HL-60 (cell line): ENCODE measurements at regions not wholly inside any gene's neighbourhood (a gene's known extent, or its start where the extent isn't known, plus 50 kb on each side); places are given as distances from the start of the nearest gene placed in this dataset.

ENCODE experiments used
- DNase-seq, 2 experiments: peaks; one replicate each; pipeline ENCODE4 v3.0.0-alpha.2; 2010 to 2020; ENCODE audit warnings: low read depth in 1 of 2, low spot score in 1 of 2
- H3K27ac ChIP-seq: fragments of 250-450 bp; sonication (Bioruptor Pico); replicated peaks from 2 replicates; pipeline ENCODE4 v1.5.1; 2020; ENCODE audit warnings: mild to moderate bottlenecking, moderate library complexity
- H3K27me3 ChIP-seq: fragments of 250-450 bp; sonication (Bioruptor Pico); 2 replicates; pipeline ENCODE4 v1.5.1; 2021; ENCODE audit warnings: mild to moderate bottlenecking, moderate library complexity; ENCODE audit not compliant: insufficient read depth, poor library complexity, severe bottlenecking
- H3K4me3 ChIP-seq: replicated peaks from 2 replicates; pipeline ENCODE4 v1.5.1; 2011; ENCODE audit warnings: mild to moderate bottlenecking, control low read depth, low read length; ENCODE audit not compliant: insufficient read depth
- CTCF ChIP-seq: IDR thresholded peaks from one replicate; pipeline ENCODE4 v1.5.1; 2011; ENCODE audit warnings: low read length, control low read depth, inconsistent platforms; ENCODE audit not compliant: insufficient read depth
- GABPA ChIP-seq: IDR thresholded peaks from 2 replicates; pipeline ENCODE4 v1.6.1; 2012; ENCODE audit warnings: low read depth
- POLR2AphosphoS5 ChIP-seq: IDR thresholded peaks from 2 replicates; pipeline ENCODE4 v1.6.1; 2012; ENCODE audit warnings: low read depth
- REST ChIP-seq: IDR thresholded peaks from 2 replicates; pipeline ENCODE4 v1.6.1; 2012; ENCODE audit warnings: low read depth; ENCODE audit not compliant: insufficient replicate concordance
- SPI1 ChIP-seq: IDR thresholded peaks from 2 replicates; pipeline ENCODE4 v1.6.1; 2012; ENCODE audit warnings: low read depth, mild to moderate bottlenecking, borderline replicate concordance

GRCh38 chr10:29877793-29878491 is 181.4 kb downstream of the JCAD start:
- Histone ChIP-seq H3K27ac (no peak overlapping the region), H3K4me3 (no peak overlapping the region), H3K27me3 (no peaks in the 10 kb centered on the region)
- DNase-seq: no peak
- no peak for TF ChIP-seq POLR2AphosphoS5
- TF ChIP-seq GABPA: no peak
- no peak for TF ChIP-seq REST
- TF ChIP-seq SPI1: no peak
- no peak for TF ChIP-seq CTCF

DNA sequence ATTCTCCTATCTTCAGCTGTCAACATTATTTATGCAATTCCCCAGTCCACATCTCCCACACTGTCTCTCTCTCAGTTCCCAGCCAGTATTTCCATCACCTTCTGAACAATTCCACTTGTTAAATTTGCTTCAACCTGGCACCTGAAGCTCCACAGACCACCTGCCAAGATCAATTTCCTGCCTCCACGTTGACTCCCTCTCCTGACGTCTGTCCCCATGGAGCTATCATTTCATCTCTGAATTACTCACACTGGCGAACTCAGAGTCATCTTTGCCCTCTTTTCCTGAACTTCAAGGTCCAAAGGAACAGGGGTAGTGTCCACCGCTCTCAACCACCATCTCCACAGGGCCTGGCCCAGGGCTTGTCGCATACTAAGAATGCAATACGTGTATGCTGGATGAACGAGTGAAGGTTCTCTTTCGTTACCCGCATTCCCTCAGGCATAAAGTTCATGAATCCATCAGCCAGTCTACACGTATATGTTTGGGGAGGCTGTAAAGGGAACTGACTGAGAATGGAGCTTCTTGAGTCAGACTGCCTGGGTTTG is 183.3 kb downstream of the JCAD start:
- no peak for DNase-seq
- no peaks in the 10 kb centered on the region for H3K27me3 ChIP-seq
- H3K27ac ChIP-seq: no peak overlapping the region
- TF ChIP-seq CTCF (no peak), POLR2AphosphoS5 (no peak), SPI1 (no peak)
- H3K4me3 ChIP-seq: no peak overlapping the region

- H3K4me3 ChIP-seq: no peak overlapping the region
- DNase-seq: no peak
- no peak overlapping the region for H3K27ac ChIP-seq
- no peaks in the 10 kb centered on the region for H3K27me3 ChIP-seq
- TF ChIP-seq POLR2AphosphoS5 (no peak), CTCF (no peak), REST (no peak), GABPA (no peak), SPI1 (no peak)
Observed at GRCh38 chr10:29874606-29875269, 184.6 kb downstream of the JCAD start.
